HepG2 (cell line): ENCODE measurements at regions not wholly inside any gene's neighbourhood (a gene's known extent, or its start where the extent isn't known, plus 50 kb on each side); places are given as distances from the start of the nearest gene placed in this dataset.

Experiments used
- BRF2 ChIP-seq: sonication (generic); formaldehyde crosslinking; IDR thresholded peaks from 2 replicates; pipeline ENCODE4 v1.8.1; 2022; ENCODE audit warnings: mild to moderate bottlenecking, missing genetic modification reagents
- CTCF ChIP-seq: sonication (generic); formaldehyde crosslinking; IDR thresholded peaks from 2 replicates; pipeline ENCODE4 v1.5.0; 2020; ENCODE audit warnings: mild to moderate bottlenecking, missing genetic modification reagents, moderate library complexity
- EP300 ChIP-seq, 3 experiments: sonication (generic) in 1 of 3; formaldehyde crosslinking in 1 of 3; IDR thresholded peaks; 2 replicates each; pipeline versions ENCODE4 v1.5.1 to v1.6.1; 2011 to 2020; ENCODE audit warnings: low read depth in 2 of 3, low read length in 2 of 3, borderline replicate concordance in 1 of 3, improper control_type of control experiment in 1 of 3, mild to moderate bottlenecking in 1 of 3, missing genetic modification reagents in 1 of 3, moderate library complexity in 1 of 3
- PCBP1 ChIP-seq: fragments of 200-400 bp; formaldehyde crosslinking; IDR thresholded peaks from 2 replicates; pipeline ENCODE4 v1.6.1; 2017; ENCODE audit warnings: mild to moderate bottlenecking, low read depth, low read length, borderline replicate concordance
- REST ChIP-seq, 2 experiments: IDR thresholded peaks; 2 replicates each; pipeline ENCODE4 v1.6.1; 2011 to 2012; ENCODE audit warnings: low read length in 2 of 2, borderline replicate concordance in 1 of 2, low read depth in 1 of 2, mild to moderate bottlenecking in 1 of 2, moderate library complexity in 1 of 2
- SCMH1 ChIP-seq: sonication (generic); formaldehyde crosslinking; IDR thresholded peaks from 2 replicates; pipeline ENCODE4 v1.9.0; 2021; ENCODE audit warnings: missing genetic modification reagents, mild to moderate bottlenecking, borderline replicate concordance
- SMAD3 ChIP-seq: sonication (generic); formaldehyde crosslinking; IDR thresholded peaks from 2 replicates; pipeline ENCODE4 v1.4.0; 2020; ENCODE audit warnings: missing genetic modification reagents
- YY1 ChIP-seq: IDR thresholded peaks from 2 replicates; pipeline ENCODE4 v1.6.1; 2011; ENCODE audit warnings: low read length, low read depth, moderate library complexity, mild to moderate bottlenecking; ENCODE audit not compliant: insufficient read depth, insufficient replicate concordance
- ZBTB33 ChIP-seq: sonication (generic); formaldehyde crosslinking; IDR thresholded peaks from 2 replicates; pipeline ENCODE4 v1.4.0; 2020; ENCODE audit warnings: missing genetic modification reagents
- ZBTB7B ChIP-seq: sonication (generic); formaldehyde crosslinking; IDR thresholded peaks from 2 replicates; pipeline ENCODE4 v1.4.0; 2020; ENCODE audit warnings: missing genetic modification reagents
- ZFP82 ChIP-seq: sonication (generic); formaldehyde crosslinking; IDR thresholded peaks from 2 replicates; pipeline ENCODE4 v1.5.1; 2020; ENCODE audit warnings: mild to moderate bottlenecking, missing genetic modification reagents, borderline replicate concordance
- ZNF292 ChIP-seq: sonication (generic); formaldehyde crosslinking; IDR thresholded peaks from 2 replicates; pipeline ENCODE4 v1.8.1; 2022; ENCODE audit warnings: mild to moderate bottlenecking, low read depth, missing genetic modification reagents, borderline replicate concordance
- ZNF362 ChIP-seq: sonication (generic); formaldehyde crosslinking; IDR thresholded peaks from 2 replicates; pipeline ENCODE4 v1.4.0; 2020; ENCODE audit warnings: missing genetic modification reagents, mild to moderate bottlenecking, borderline replicate concordance

GRCh38 chr3:66104535-66104934 lies 65.8 kb upstream of the MAGI1 start:
- no peak for TF ChIP-seq CTCF (CRISPR knock-in tag)
- no peak for TF ChIP-seq ZNF292 (CRISPR knock-in tag)
- TF ChIP-seq ZNF362 = no peak
- TF ChIP-seq ZBTB7B (CRISPR knock-in tag) = no peak
- no peak for TF ChIP-seq SMAD3 (CRISPR knock-in tag)
- TF ChIP-seq EP300 (IDR thresholded peaks at IDR 0.05; ENCODE audit: low read depth in 2 of 2, low read length in 2 of 2) = no peak
- no peak for TF ChIP-seq EP300 (CRISPR knock-in tag; IDR thresholded peaks at IDR 0.05; ENCODE audit: borderline replicate concordance)
- no peak for TF ChIP-seq BRF2
- no peak for TF ChIP-seq PCBP1
- TF ChIP-seq ZFP82 (CRISPR knock-in tag) = no peak
- TF ChIP-seq REST (IDR thresholded peaks at IDR 0.05; ENCODE audit: borderline replicate concordance in 1 of 2, low read depth in 1 of 2, low read length in 2 of 2) = no peak
- no peak for TF ChIP-seq SCMH1 (CRISPR knock-in tag)
- TF ChIP-seq YY1 = no peak
- TF ChIP-seq ZBTB33 = no peak
